Muscle of leg (tissue), 3 donors: ENCODE measurements at regions not wholly inside any gene's neighbourhood (a gene's known extent, or its start where the extent isn't known, plus 50 kb on each side); places are given as distances from the start of the nearest gene placed in this dataset.

Source experiments
- DNase-seq: peaks from one replicate; pipeline ENCODE4 v3.0.0; 2013
- H3K27ac ChIP-seq: one replicate; pipeline ENCODE4 v1.5.1; 2013; ENCODE audit warnings: mild to moderate bottlenecking, low read length, control low read depth
- H3K27me3 ChIP-seq: one replicate; pipeline ENCODE4 v1.6.1; 2013; ENCODE audit warnings: low read length; ENCODE audit not compliant: control insufficient read depth, insufficient read depth
- H3K36me3 ChIP-seq: one replicate; pipeline ENCODE4 v1.6.1; 2013; ENCODE audit warnings: low read length; ENCODE audit not compliant: control insufficient read depth, insufficient read depth
- H3K4me1 ChIP-seq: one replicate; pipeline ENCODE4 v1.6.1; 2013; ENCODE audit warnings: low read length; ENCODE audit not compliant: control insufficient read depth, insufficient read depth
- H3K4me3 ChIP-seq: one replicate; pipeline ENCODE4 v1.5.1; 2013; ENCODE audit warnings: low read length, control low read depth
- H3K9me3 ChIP-seq: replicated peaks from 2 replicates; pipeline ENCODE4 v1.6.1; 2013; ENCODE audit warnings: low read depth, low read length; ENCODE audit not compliant: control insufficient read depth
- WGBS: methylation state at CpG from one replicate; pipeline ENCODE4 v1.1.5; 2013; ENCODE audit warnings: missing lambda C conversion rate; ENCODE audit not compliant: insufficient coverage; 5-methylcytosine and 5-hydroxymethylcytosine counted together

DNA sequence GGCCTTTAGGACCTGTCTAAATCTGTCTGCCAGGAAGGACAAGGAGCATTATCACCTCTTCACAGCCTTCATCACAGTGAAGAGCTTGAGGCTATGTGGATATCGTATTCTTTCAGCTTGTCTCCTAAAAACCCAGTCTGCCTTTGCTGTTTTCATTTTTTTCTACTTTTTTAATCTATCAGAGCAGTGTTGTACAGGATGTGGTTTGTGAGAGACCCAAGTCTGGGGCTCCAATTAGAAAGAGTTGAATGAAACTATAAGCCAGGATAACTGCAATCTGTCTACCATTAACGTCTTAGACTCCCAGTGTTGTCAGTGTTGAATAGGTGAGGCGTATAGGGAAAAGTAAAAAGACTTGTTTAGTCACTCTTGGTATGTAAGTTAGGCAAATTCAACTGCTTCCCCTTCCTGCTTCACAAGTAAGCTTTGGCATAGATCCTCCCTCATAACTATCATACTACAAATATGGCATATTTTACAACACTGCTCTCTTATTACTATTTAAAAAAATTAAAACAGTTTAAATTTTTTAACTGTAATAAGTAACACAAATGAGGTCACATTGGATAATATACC, 1225.8 kb upstream of the PRMT6 start:
- H3K36me3 ChIP-seq: no peaks in the 10 kb centered on the region
- no peak overlapping the region for H3K4me3 ChIP-seq
- no CpG with 5 or more reads among the region's 3 CpGs for WGBS
- no peak for DNase-seq
- H3K4me1 ChIP-seq: no peaks in the 10 kb centered on the region
- H3K9me3 ChIP-seq: no peaks in the 10 kb centered on the region
- no peaks in the 10 kb centered on the region for H3K27me3 ChIP-seq
- H3K27ac ChIP-seq: no peak overlapping the region

DNA sequence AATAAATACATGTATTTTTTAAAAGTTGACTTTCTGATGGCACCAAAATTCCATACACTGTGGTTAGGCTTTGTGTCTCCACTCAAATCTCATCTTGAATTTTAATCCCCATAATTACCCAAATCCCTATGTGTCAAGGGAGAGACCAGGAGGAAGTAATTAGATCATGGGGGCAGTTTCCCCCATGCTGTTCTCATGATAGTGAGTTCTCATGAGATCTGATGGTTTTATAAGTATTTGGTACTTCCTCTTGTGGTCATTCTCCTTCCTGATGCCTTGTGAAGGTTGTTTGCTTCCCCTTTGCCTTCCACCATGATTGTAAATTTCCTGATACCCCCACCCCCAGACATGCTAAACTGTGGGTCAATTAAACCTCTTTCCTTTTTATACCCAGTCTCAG, 1218.4 kb upstream of the PRMT6 start:
- no peaks in the 10 kb centered on the region for H3K27me3 ChIP-seq
- no peaks in the 10 kb centered on the region for H3K4me1 ChIP-seq
- no peak for DNase-seq
- H3K9me3 ChIP-seq: no peaks in the 10 kb centered on the region
- no peak overlapping the region for H3K27ac ChIP-seq
- no peak overlapping the region for H3K4me3 ChIP-seq
- no peaks in the 10 kb centered on the region for H3K36me3 ChIP-seq

DNA sequence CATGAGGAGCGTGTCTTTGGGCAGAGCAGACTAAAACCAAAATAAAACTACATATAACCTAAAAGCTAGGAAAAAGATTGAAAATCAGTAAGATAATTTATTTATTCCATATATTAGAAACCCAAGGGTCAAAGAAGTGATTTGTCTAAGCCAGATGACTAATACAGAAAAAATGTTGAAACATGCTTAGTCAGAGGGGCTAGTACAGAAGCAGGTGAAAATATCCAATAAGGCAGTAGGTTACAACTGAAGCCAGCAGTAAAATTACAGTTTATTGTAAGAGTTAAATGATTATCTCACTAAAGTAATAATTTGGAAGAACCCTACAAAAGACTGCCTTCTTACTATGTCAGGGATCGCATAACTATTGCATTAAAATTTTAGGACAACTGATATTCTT, 1190.9 kb upstream of the PRMT6 start:
- no peak for DNase-seq
- H3K27ac ChIP-seq: no peak overlapping the region
- no peaks in the 10 kb centered on the region for H3K27me3 ChIP-seq
- H3K9me3 ChIP-seq: no peaks in the 10 kb centered on the region
- WGBS: no CpG with 5 or more reads among the region's 2 CpGs
- no peak overlapping the region for H3K4me3 ChIP-seq
- no peaks in the 10 kb centered on the region for H3K4me1 ChIP-seq
- no peaks in the 10 kb centered on the region for H3K36me3 ChIP-seq

DNA sequence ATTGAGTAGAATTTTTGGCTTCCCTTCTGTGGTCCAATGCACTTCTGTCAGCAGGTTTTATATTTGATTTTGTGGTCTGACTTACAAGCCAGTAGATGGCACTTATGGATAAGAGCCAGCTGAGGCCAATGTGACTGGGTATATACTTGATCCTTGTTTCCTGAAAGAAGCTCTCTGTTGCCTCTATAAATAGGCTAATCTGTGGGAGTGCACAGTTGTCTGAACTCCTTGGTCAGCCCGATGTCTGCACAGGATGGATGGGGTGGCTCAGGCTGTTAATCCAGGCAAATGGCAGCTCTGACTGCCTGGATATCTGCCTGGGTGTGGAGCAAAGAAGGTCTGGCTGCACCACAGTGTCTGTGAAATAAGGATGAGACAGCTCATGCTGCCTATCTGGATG, 1183.7 kb upstream of the PRMT6 start:
- H3K4me1 ChIP-seq: no peaks in the 10 kb centered on the region
- H3K27me3 ChIP-seq: no peaks in the 10 kb centered on the region
- no peaks in the 10 kb centered on the region for H3K36me3 ChIP-seq
- DNase-seq: peak; percentile 0
- 67% methylated on average over 1 of the region's 1 CpG for WGBS
- no peak overlapping the region for H3K27ac ChIP-seq
- no peak overlapping the region for H3K4me3 ChIP-seq
- H3K9me3 ChIP-seq: peaks cover 4% of the 10 kb centered on the region

DNA sequence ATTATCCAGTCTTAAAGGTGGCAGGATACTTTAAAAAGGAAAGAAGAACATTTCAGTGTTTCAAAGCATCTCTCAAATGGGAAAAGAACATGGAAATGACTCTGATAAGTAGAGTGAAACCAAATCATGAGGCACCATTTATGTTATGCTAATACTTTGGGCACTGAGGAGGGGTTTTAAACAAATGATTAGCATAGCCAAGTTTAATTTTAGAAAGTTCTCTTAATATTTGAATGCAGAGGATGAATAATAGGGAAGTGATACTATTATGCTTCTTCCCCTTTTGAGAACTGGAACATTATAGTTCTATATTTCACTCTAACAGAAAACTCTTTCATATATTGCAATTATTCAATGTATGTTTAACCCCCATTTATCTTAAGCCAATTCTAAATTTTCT, 1181.9 kb upstream of the PRMT6 start:
- no peak overlapping the region for H3K27ac ChIP-seq
- no peaks in the 10 kb centered on the region for H3K27me3 ChIP-seq
- no peaks in the 10 kb centered on the region for H3K4me1 ChIP-seq
- no peak for DNase-seq
- no peak overlapping the region for H3K4me3 ChIP-seq
- H3K36me3 ChIP-seq: no peaks in the 10 kb centered on the region
- peaks cover 4% of the 10 kb centered on the region for H3K9me3 ChIP-seq

DNA sequence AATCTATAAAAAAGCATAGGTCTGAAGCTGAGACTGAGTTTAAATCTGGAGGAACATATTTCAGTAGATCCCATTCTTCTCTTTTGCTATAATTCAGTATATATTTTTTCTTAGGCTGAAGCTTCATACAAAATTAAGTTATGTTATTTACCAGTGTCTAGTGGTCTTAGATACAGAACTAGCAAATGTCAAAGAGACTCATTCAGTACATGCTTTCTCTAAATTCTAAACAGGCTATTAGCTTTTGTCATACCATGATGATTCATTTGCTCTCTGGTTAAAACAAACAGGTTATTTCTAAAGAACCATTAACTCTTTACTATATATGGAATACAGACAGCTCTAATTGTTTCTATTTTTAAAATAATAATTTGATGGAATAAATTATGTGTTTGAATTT, 1170.2 kb upstream of the PRMT6 start:
- Histone ChIP-seq H3K4me3 (no peak overlapping the region), H3K36me3 (no peaks in the 10 kb centered on the region), H3K9me3 (no peaks in the 10 kb centered on the region), H3K27me3 (no peaks in the 10 kb centered on the region), H3K4me1 (no peaks in the 10 kb centered on the region), H3K27ac (no peak overlapping the region)
- no peak for DNase-seq

DNA sequence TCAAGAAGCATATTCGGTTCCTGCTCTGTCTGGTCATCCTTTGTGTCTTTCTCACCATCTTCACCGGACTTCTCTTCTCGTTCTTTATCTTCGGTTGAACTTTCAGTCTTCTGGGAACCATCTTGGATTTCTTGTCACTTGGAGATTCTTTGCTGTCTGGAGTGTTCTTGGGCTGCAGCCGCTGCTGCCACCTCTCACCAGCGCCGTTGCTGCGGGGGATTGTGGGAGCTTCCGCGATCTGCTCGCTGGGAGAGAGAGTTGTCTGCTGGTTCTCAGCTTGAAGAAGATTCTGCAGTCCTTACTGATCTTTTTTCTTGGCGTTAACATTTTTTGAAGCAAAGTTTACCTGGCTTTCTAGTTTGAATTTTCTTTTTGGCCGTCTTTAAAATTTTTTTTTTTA, 1165.2 kb upstream of the PRMT6 start:
- Histone ChIP-seq H3K27me3 (no peaks in the 10 kb centered on the region), H3K4me1 (no peaks in the 10 kb centered on the region), H3K27ac (no peak overlapping the region), H3K9me3 (no peaks in the 10 kb centered on the region), H3K36me3 (no peaks in the 10 kb centered on the region), H3K4me3 (no peak overlapping the region)
- no peak for DNase-seq
- WGBS: 83% methylated on average over 4 of the region's 13 CpGs

DNA sequence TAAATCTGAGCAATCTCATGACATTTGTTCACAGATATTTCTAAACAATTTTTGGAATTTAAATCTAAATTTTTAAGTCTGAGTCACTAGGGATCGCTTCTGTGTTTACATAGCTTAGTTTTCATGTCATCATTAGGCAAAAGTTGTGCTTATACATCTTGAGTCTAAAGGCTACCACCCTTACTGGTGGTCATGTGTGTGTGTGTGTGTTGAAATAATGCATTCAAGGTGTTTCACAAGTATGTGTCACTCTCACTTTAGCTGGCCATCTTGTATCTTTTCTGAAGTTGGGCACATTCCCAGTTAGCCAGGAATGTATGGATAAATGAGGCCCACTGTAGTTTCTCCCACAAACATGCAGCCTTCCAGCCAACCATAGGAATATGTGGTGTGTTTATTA, 1162.5 kb upstream of the PRMT6 start:
- Histone ChIP-seq H3K4me1 (no peaks in the 10 kb centered on the region), H3K4me3 (no peak overlapping the region), H3K27ac (no peak overlapping the region), H3K36me3 (no peaks in the 10 kb centered on the region), H3K9me3 (no peaks in the 10 kb centered on the region), H3K27me3 (no peaks in the 10 kb centered on the region)
- WGBS: no CpG with 5 or more reads among the region's 1 CpG
- DNase-seq: no peak

DNA sequence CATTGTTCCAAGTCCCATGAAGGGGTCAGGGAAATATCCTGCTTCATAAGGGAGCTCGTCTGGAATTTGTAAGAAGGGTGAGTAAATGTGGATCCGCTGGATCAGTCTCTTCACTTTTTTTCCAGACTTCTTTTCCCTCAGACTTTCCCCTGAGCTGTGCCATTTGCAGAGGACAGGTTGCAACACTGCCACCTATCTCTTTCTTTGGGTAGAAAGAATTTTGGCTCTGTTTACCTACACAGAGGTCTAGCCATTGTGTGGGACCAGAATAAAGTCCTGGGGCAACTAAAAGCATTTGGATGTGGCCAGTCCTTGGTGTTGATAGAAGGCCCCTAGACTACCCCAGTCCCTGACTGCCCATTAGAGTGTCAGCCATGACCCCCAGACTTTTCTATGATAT, 1146.7 kb upstream of the PRMT6 start:
- no peak overlapping the region for H3K27ac ChIP-seq
- no peak for DNase-seq
- H3K9me3 ChIP-seq: peaks cover 8% of the 10 kb centered on the region
- no peaks in the 10 kb centered on the region for H3K4me1 ChIP-seq
- no peak overlapping the region for H3K4me3 ChIP-seq
- WGBS: no CpG with 5 or more reads among the region's 2 CpGs
- no peaks in the 10 kb centered on the region for H3K36me3 ChIP-seq
- H3K27me3 ChIP-seq: no peaks in the 10 kb centered on the region

DNA sequence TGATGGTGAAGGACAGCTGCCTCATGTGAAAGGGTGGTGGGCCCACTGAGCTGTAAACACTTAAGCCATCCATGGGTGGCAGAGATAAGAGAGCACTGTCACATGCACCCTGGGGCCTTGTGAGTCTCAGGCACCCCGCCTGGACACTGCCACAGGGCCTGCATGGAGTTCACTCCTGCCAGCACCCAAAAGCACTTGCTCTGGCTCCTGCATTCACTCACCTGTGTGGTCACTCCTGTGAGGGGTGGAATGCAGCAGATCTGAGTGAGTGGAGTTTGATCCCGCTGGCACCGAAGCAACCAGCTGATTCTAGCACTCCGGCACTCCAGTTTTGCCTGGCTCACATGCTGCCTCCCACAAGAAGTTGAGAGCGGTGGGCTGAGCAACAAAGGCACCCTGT, 1142.1 kb upstream of the PRMT6 start:
- Histone ChIP-seq H3K36me3 (no peaks in the 10 kb centered on the region), H3K27me3 (no peaks in the 10 kb centered on the region), H3K4me3 (no peak overlapping the region), H3K27ac (no peak overlapping the region), H3K4me1 (no peaks in the 10 kb centered on the region), H3K9me3 (peaks cover 5% of the 10 kb centered on the region)
- 76% methylated on average over 3 of the region's 5 CpGs for WGBS
- no peak for DNase-seq

DNA sequence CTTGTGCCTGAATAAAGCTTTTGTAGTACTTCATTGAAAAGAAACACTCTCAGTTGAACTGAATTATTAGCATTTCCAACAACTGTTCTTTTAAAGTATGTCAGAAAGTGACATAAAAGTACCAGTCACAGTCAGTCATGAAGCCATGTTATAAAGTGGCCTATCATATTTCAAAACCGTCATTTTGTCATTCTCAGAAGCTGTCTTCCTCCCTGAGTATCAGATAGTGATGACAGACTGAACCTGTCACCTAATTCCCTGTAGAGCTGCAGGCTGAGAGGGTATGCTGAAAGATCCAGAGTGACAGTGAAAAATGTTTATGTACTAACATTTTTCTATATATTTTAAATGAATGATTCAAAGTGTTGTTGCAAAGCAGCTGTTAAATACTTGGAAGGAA, 1121.7 kb upstream of the PRMT6 start:
- WGBS: no CpG with 5 or more reads among the region's 1 CpG
- Histone ChIP-seq H3K9me3 (no peaks in the 10 kb centered on the region), H3K4me3 (no peak overlapping the region), H3K27me3 (no peaks in the 10 kb centered on the region), H3K27ac (no peak overlapping the region), H3K4me1 (no peaks in the 10 kb centered on the region), H3K36me3 (no peaks in the 10 kb centered on the region)
- no peak for DNase-seq
